HG03103 (cell line): ENCODE measurements at regions not wholly inside any gene's neighbourhood (a gene's known extent, or its start where the extent isn't known, plus 50 kb on each side); places are given as distances from the start of the nearest gene placed in this dataset.
"Not testable (repeated sequence)": the region's sequence is repeated elsewhere in the genome, so short reads cannot be mapped to it uniquely, and the experiment has no call there.

Source experiments
- ATAC-seq: cut with Tn5 transposase; IDR thresholded peaks from one replicate; pipeline ENCODE4 v1.9.1; 2021; ENCODE audit warnings: low read depth; ENCODE audit not compliant: unreplicated experiment

- not testable (repeated sequence) for ATAC-seq
Measured at GRCh38 chr2:110308728-110309127, 96.4 kb upstream of the MTLN start.

GRCh38 chr2:110292807-110293206 lies 80.5 kb upstream of the MTLN start:
- ATAC-seq, result not testable (repeated sequence)

GRCh38 chr2:110291909-110292579 lies 79.7 kb upstream of the MTLN start:
- ATAC-seq, result not testable (repeated sequence)

- not testable (repeated sequence) for ATAC-seq
Measured at GRCh38 chr2:110287817-110288216, 75.5 kb upstream of the MTLN start.

GRCh38 chr2:110287253-110287652 lies 74.9 kb upstream of the MTLN start:
- not testable (repeated sequence) for ATAC-seq

- not testable (repeated sequence) for ATAC-seq
Measured at GRCh38 chr2:110285002-110285401, 72.7 kb upstream of the MTLN start.

- ATAC-seq, result not testable (repeated sequence)
Measured at GRCh38 chr2:110280804-110281203, 68.5 kb upstream of the MTLN start.

- ATAC-seq, result not testable (repeated sequence)
Measured at GRCh38 chr2:110277054-110277453, 64.7 kb upstream of the MTLN start.

- ATAC-seq, result not testable (repeated sequence)
Measured at GRCh38 chr2:110276092-110276491, 63.7 kb upstream of the MTLN start.

- ATAC-seq, result not testable (repeated sequence)
Measured at GRCh38 chr2:110269674-110270073, 57.3 kb upstream of the MTLN start.

- not testable (repeated sequence) for ATAC-seq
Measured at GRCh38 chr2:110267828-110268407, 55.6 kb upstream of the MTLN start.

GRCh38 chr2:110264804-110265203 lies 52.5 kb upstream of the MTLN start:
- ATAC-seq, result not testable (repeated sequence)

GRCh38 chr2:110264076-110264681 lies 51.8 kb upstream of the MTLN start:
- ATAC-seq, result not testable (repeated sequence)

GRCh38 chr2:110263462-110263861 lies 51.1 kb upstream of the MTLN start:
- not testable (repeated sequence) for ATAC-seq
